Tibial nerve (tissue), 4 donors: ENCODE measurements at regions not wholly inside any gene's neighbourhood (a gene's known extent, or its start where the extent isn't known, plus 50 kb on each side); places are given as distances from the start of the nearest gene placed in this dataset.

ENCODE experiments used
- DNase-seq, 2 donors: peaks; one replicate each; pipeline ENCODE4 v3.0.0-alpha.2; 2019; ENCODE audit warnings: low spot score in 2 of 2
- H3K27ac ChIP-seq, 4 donors: fragments of 200-600 bp; sonication (generic) in 3 of 4; one replicate each; pipeline ENCODE4 v1.5.1; 2017 to 2019; ENCODE audit warnings: mild to moderate bottlenecking in 1 of 4
- H3K27me3 ChIP-seq, 2 donors: fragments of 200-600 bp; sonication (generic) in 1 of 2; one replicate each; pipeline versions ENCODE4 v1.5.1 to v1.6.0; 2017 to 2019
- H3K36me3 ChIP-seq, 3 donors: fragments of 200-600 bp; sonication (generic); one replicate each; pipeline ENCODE4 v1.5.1; 2018 to 2019
- H3K4me1 ChIP-seq, 4 donors: fragments of 200-600 bp; sonication (generic) in 3 of 4; one replicate each; pipeline ENCODE4 v1.5.1; 2017 to 2019
- H3K4me3 ChIP-seq, 4 donors: fragments of 200-600 bp; sonication (generic) in 3 of 4; one replicate each; pipeline ENCODE4 v1.5.1; 2017 to 2019; ENCODE audit warnings: mild to moderate bottlenecking in 1 of 4, moderate library complexity in 1 of 4
- H3K9me3 ChIP-seq, 4 donors: fragments of 200-600 bp; sonication (generic) in 3 of 4; one replicate each; pipeline ENCODE4 v1.5.1; 2017 to 2019
- CTCF ChIP-seq, 5 experiments: fragments of 200-600 bp in 3 of 5; fragments of 450-650 bp in 2 of 5; sonication (generic) in 3 of 5; IDR thresholded peaks; one replicate each; pipeline ENCODE4 v1.5.1; 2016 to 2019; ENCODE audit warnings: antibody characterized with exemption in 5 of 5, mild to moderate bottlenecking in 3 of 5, moderate library complexity in 2 of 5
- EP300 ChIP-seq, 2 donors: sonication (generic); formaldehyde crosslinking; IDR thresholded peaks; one replicate each; pipeline ENCODE4 v1.6.1; 2017; ENCODE audit warnings: antibody characterized with exemption in 2 of 2, mild to moderate bottlenecking in 1 of 2
- POLR2A ChIP-seq, 2 donors: fragments of 450-650 bp; IDR thresholded peaks; one replicate each; pipeline ENCODE4 v1.6.1; 2017; ENCODE audit warnings: antibody characterized with exemption in 2 of 2, mild to moderate bottlenecking in 2 of 2, moderate library complexity in 2 of 2
- WGBS, 2 donors: methylation state at CpG; one replicate each; pipeline ENCODE4 v1.1.5; 2018; 5-methylcytosine and 5-hydroxymethylcytosine counted together

GRCh38 chr1:78408810-78409209, 82.0 kb upstream of the PTGFR start:
- peak overlapping the region in 2 of 4 donors; percentile 43 to 61 for H3K27ac ChIP-seq
- no peaks in the 10 kb centered on the region for H3K27me3 ChIP-seq
- H3K4me1 ChIP-seq, result peaks cover 0 to 7% (median 0%) of the 10 kb centered on the region in 4 donors
- no peaks in the 10 kb centered on the region for H3K36me3 ChIP-seq
- peak; percentile 7 to 19 for DNase-seq
- 72 to 82% methylated on average over 2 of the region's 2 CpGs for WGBS, 2 donors
- TF ChIP-seq POLR2A (IDR thresholded peaks at IDR 0.05) (no peak), CTCF (IDR thresholded peaks at IDR 0.05) (no peak), EP300 (IDR thresholded peaks at IDR 0.05) (no peak)
- H3K4me3 ChIP-seq, result no peak overlapping the region
- peaks cover 0 to 25% (median 0%) of the 10 kb centered on the region in 4 donors for H3K9me3 ChIP-seq

- H3K4me1 ChIP-seq, result peaks cover 0 to 7% (median 0%) of the 10 kb centered on the region in 4 donors
- H3K4me3 ChIP-seq, result no peak overlapping the region
- H3K27me3 ChIP-seq, result no peaks in the 10 kb centered on the region
- WGBS, 2 donors, result 94 to 96% methylated on average over 2 of the region's 2 CpGs
- H3K27ac ChIP-seq, result no peak overlapping the region
- DNase-seq, result no peak
- peaks cover 0 to 25% (median 0%) of the 10 kb centered on the region in 4 donors for H3K9me3 ChIP-seq
- no peaks in the 10 kb centered on the region for H3K36me3 ChIP-seq
- no peak for TF ChIP-seq POLR2A (IDR thresholded peaks at IDR 0.05)
- TF ChIP-seq CTCF (IDR thresholded peaks at IDR 0.05), result no peak
- no peak for TF ChIP-seq EP300 (IDR thresholded peaks at IDR 0.05)
These were observed 80.1 kb upstream of the PTGFR start for GRCh38 chr1:78410643-78411042.

- no peak for DNase-seq
- Histone ChIP-seq H3K36me3 (no peaks in the 10 kb centered on the region), H3K9me3 (peaks cover 0 to 25% (median 0%) of the 10 kb centered on the region in 4 donors), H3K27me3 (no peaks in the 10 kb centered on the region), H3K27ac (no peak overlapping the region), H3K4me1 (peaks cover 0 to 7% (median 0%) of the 10 kb centered on the region in 4 donors), H3K4me3 (no peak overlapping the region)
- TF ChIP-seq EP300 (IDR thresholded peaks at IDR 0.05) (no peak), POLR2A (IDR thresholded peaks at IDR 0.05) (no peak), CTCF (IDR thresholded peaks at IDR 0.05) (no peak)
- 60 to 62% methylated on average over 3 of the region's 3 CpGs for WGBS, 2 donors
These were observed 79.1 kb upstream of the PTGFR start for GRCh38 chr1:78411707-78412106.

GRCh38 chr1:78415165-78415564, 75.6 kb upstream of the PTGFR start:
- H3K27me3 ChIP-seq, result no peaks in the 10 kb centered on the region
- no peak for TF ChIP-seq CTCF (IDR thresholded peaks at IDR 0.05)
- no peak for TF ChIP-seq EP300 (IDR thresholded peaks at IDR 0.05)
- no peak for TF ChIP-seq POLR2A (IDR thresholded peaks at IDR 0.05)
- WGBS, 2 donors, result 89 to 91% methylated on average over 1 of the region's 1 CpG
- H3K9me3 ChIP-seq, result peaks cover 0 to 24% (median 0%) of the 10 kb centered on the region in 4 donors
- H3K27ac ChIP-seq, result no peak overlapping the region
- no peak overlapping the region for H3K4me3 ChIP-seq
- peaks cover 0 to 17% (median 2%) of the 10 kb centered on the region in 4 donors for H3K4me1 ChIP-seq
- no peak for DNase-seq
- no peaks in the 10 kb centered on the region for H3K36me3 ChIP-seq

GRCh38 chr1:78419309-78419708, 71.5 kb upstream of the PTGFR start:
- Histone ChIP-seq H3K4me1 (peaks cover 0 to 17% (median 2%) of the 10 kb centered on the region in 4 donors), H3K27me3 (no peaks in the 10 kb centered on the region), H3K9me3 (no peaks in the 10 kb centered on the region), H3K27ac (peak overlapping the region in 1 of 4 donors; percentile 29), H3K36me3 (no peaks in the 10 kb centered on the region), H3K4me3 (peak overlapping the region in 1 of 4 donors; percentile 19)
- 23 to 25% methylated on average over 3 of the region's 3 CpGs for WGBS, 2 donors
- DNase-seq, result no peak
- TF ChIP-seq EP300 (IDR thresholded peaks at IDR 0.05) (peak in 1 of 2 donors; percentile 39), CTCF (IDR thresholded peaks at IDR 0.05) (no peak)
